ENCODE measurements at regions not wholly inside any gene's neighbourhood (a gene's known extent, or its start where the extent isn't known, plus 50 kb on each side); places are given as distances from the start of the nearest gene placed in this dataset.

- Histone ChIP-seq H3K9ac (ENCODE audit: low read length) (no peak overlapping the region), H3K4me3 (ENCODE audit: low read length) (no peak overlapping the region), H3K27ac (ENCODE audit: low read length) (no peak overlapping the region), H3F3A (ENCODE audit: insufficient read depth, low read length, poor library complexity, severe bottlenecking) (no peaks in the 10 kb centered on the region), H4K20me1 (ENCODE audit: insufficient read depth) (no peaks in the 10 kb centered on the region), H3K36me3 (ENCODE audit: insufficient read depth, low read length) (no peaks in the 10 kb centered on the region), H2AFZ (ENCODE audit: low read depth, low read length) (no peak overlapping the region), H3K79me2 (replicated peaks; ENCODE audit: insufficient read depth, low read length) (no peaks in the 10 kb centered on the region), H3K27me3 (ENCODE audit: insufficient read depth, low read depth, low read length) (no peaks in the 10 kb centered on the region), H3K9me3 (ENCODE audit: low read length) (no peaks in the 10 kb centered on the region), H3K9me2 (ENCODE audit: insufficient read depth, low read length) (no peaks in the 10 kb centered on the region), H3K4me2 (ENCODE audit: low read length) (no peak overlapping the region)
- TF ChIP-seq, protein P1, sequence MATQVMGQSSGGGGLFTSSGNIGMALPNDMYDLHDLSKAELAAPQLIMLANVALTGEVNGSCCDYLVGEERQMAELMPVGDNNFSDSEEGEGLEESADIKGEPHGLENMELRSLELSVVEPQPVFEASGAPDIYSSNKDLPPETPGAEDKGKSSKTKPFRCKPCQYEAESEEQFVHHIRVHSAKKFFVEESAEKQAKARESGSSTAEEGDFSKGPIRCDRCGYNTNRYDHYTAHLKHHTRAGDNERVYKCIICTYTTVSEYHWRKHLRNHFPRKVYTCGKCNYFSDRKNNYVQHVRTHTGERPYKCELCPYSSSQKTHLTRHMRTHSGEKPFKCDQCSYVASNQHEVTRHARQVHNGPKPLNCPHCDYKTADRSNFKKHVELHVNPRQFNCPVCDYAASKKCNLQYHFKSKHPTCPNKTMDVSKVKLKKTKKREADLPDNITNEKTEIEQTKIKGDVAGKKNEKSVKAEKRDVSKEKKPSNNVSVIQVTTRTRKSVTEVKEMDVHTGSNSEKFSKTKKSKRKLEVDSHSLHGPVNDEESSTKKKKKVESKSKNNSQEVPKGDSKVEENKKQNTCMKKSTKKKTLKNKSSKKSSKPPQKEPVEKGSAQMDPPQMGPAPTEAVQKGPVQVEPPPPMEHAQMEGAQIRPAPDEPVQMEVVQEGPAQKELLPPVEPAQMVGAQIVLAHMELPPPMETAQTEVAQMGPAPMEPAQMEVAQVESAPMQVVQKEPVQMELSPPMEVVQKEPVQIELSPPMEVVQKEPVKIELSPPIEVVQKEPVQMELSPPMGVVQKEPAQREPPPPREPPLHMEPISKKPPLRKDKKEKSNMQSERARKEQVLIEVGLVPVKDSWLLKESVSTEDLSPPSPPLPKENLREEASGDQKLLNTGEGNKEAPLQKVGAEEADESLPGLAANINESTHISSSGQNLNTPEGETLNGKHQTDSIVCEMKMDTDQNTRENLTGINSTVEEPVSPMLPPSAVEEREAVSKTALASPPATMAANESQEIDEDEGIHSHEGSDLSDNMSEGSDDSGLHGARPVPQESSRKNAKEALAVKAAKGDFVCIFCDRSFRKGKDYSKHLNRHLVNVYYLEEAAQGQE (IDR thresholded peaks at IDR 0.05; ENCODE audit: borderline replicate concordance) = no peak
- no peak for TF ChIP-seq MXI1 (conservative IDR thresholded peaks at IDR 0.05; ENCODE audit: poor library complexity, severe bottlenecking)
- no peak for TF ChIP-seq RAD21 (conservative IDR thresholded peaks at IDR 0.05)
- no peak for TF ChIP-seq EZH2 (IDR thresholded peaks at IDR 0.05; ENCODE audit: borderline replicate concordance, insufficient read depth, low read length, poor library complexity, severe bottlenecking)
- no peak for TF ChIP-seq POLR2AphosphoS5 (IDR thresholded peaks at IDR 0.05)
- TF ChIP-seq SMC3 (conservative IDR thresholded peaks at IDR 0.05; ENCODE audit: poor library complexity) = no peak
- TF ChIP-seq TAF1 (IDR thresholded peaks at IDR 0.05; ENCODE audit: low read depth) = no peak
Measured at GRCh38 chr17:15049795-15050160, 215.3 kb downstream of the PMP22 start.

GRCh38 chr17:15048933-15049794, 216.0 kb downstream of the PMP22 start:
- no peak overlapping the region for H3K4me2 ChIP-seq (ENCODE audit: low read length)

More at GRCh38 chr17:15048933-15049794, 216.0 kb downstream of the PMP22 start:
- Histone ChIP-seq H4K20me1 (ENCODE audit: insufficient read depth) (no peaks in the 10 kb centered on the region), H3K36me3 (ENCODE audit: insufficient read depth, low read length) (no peaks in the 10 kb centered on the region), H3K79me2 (replicated peaks; ENCODE audit: insufficient read depth, low read length) (no peaks in the 10 kb centered on the region), H3K9me3 (ENCODE audit: low read length) (no peaks in the 10 kb centered on the region), H3K9me2 (ENCODE audit: insufficient read depth, low read length) (no peaks in the 10 kb centered on the region), H3K4me3 (ENCODE audit: low read length) (no peak overlapping the region), H3K27me3 (ENCODE audit: insufficient read depth, low read depth, low read length) (no peaks in the 10 kb centered on the region), H3K9ac (ENCODE audit: low read length) (no peak overlapping the region), H2AFZ (ENCODE audit: low read depth, low read length) (no peak overlapping the region), H3F3A (ENCODE audit: insufficient read depth, low read length, poor library complexity, severe bottlenecking) (no peaks in the 10 kb centered on the region), H3K27ac (ENCODE audit: low read length) (no peak overlapping the region)
- TF ChIP-seq EZH2 (IDR thresholded peaks at IDR 0.05; ENCODE audit: borderline replicate concordance, insufficient read depth, low read length, poor library complexity, severe bottlenecking) = no peak
- no peak for TF ChIP-seq MXI1 (conservative IDR thresholded peaks at IDR 0.05; ENCODE audit: poor library complexity, severe bottlenecking)
- TF ChIP-seq SMC3 (conservative IDR thresholded peaks at IDR 0.05; ENCODE audit: poor library complexity) = no peak
- TF ChIP-seq, protein P2, sequence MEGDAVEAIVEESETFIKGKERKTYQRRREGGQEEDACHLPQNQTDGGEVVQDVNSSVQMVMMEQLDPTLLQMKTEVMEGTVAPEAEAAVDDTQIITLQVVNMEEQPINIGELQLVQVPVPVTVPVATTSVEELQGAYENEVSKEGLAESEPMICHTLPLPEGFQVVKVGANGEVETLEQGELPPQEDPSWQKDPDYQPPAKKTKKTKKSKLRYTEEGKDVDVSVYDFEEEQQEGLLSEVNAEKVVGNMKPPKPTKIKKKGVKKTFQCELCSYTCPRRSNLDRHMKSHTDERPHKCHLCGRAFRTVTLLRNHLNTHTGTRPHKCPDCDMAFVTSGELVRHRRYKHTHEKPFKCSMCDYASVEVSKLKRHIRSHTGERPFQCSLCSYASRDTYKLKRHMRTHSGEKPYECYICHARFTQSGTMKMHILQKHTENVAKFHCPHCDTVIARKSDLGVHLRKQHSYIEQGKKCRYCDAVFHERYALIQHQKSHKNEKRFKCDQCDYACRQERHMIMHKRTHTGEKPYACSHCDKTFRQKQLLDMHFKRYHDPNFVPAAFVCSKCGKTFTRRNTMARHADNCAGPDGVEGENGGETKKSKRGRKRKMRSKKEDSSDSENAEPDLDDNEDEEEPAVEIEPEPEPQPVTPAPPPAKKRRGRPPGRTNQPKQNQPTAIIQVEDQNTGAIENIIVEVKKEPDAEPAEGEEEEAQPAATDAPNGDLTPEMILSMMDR (IDR thresholded peaks at IDR 0.05; ENCODE audit: poor library complexity, severe bottlenecking) = no peak
- no peak for TF ChIP-seq TAF1 (IDR thresholded peaks at IDR 0.05; ENCODE audit: low read depth)
- no peak for TF ChIP-seq EP300 (conservative IDR thresholded peaks at IDR 0.05; ENCODE audit: poor library complexity, severe bottlenecking)
- TF ChIP-seq, protein P1 (IDR thresholded peaks at IDR 0.05; ENCODE audit: borderline replicate concordance) = no peak
- no peak for TF ChIP-seq POLR2AphosphoS5 (IDR thresholded peaks at IDR 0.05)
- no peak for TF ChIP-seq RAD21 (conservative IDR thresholded peaks at IDR 0.05)

Measured in neural cell (in vitro differentiated cells).